ENCODE measurements at regions not wholly inside any gene's neighbourhood (a gene's known extent, or its start where the extent isn't known, plus 50 kb on each side); places are given as distances from the start of the nearest gene placed in this dataset.
A peak's percentile ranks its signal among the peaks of the same experiment; 100 is the strongest.

DNA sequence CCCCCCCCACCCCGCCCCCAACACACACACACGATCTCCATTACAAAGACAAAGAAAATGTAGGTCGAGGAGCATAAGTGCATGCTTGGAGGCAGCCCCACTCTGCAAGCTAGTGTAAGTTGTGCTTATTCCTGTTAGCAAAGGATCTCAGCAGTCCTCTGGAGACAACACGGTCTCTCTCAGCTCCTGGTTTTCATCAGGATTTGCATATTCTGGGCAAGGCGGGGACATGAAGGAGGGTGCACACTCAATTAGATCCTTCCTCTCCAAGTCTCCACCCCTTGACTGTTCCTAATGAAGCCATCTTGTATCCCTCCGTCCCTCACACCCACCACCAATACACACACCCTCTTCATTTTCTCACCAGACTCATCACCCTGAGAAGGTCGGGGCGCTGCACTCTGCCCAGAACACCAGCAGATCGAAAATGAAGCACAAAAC lies 63.8 kb downstream of the MRPL46 start:
- Histone ChIP-seq H3K4me3 (no peak overlapping the region), H3K36me3 (no peaks in the 10 kb centered on the region), H3K27me3 (peaks cover 15% of the 10 kb centered on the region), H3K9me3 (no peaks in the 10 kb centered on the region; the same call in none of the 2 replicates)
- no peak for DNase-seq

GRCh38 chr15:88401996-88402656 lies 65.1 kb downstream of the MRPL46 start:
- no peaks in the 10 kb centered on the region for H3K36me3 ChIP-seq
- no peaks in the 10 kb centered on the region; the same call in none of the 2 replicates for H3K9me3 ChIP-seq
- peaks cover 14% of the 10 kb centered on the region for H3K27me3 ChIP-seq
- peak; percentile 11 for DNase-seq
- H3K4me3 ChIP-seq = no peak overlapping the region

DNA sequence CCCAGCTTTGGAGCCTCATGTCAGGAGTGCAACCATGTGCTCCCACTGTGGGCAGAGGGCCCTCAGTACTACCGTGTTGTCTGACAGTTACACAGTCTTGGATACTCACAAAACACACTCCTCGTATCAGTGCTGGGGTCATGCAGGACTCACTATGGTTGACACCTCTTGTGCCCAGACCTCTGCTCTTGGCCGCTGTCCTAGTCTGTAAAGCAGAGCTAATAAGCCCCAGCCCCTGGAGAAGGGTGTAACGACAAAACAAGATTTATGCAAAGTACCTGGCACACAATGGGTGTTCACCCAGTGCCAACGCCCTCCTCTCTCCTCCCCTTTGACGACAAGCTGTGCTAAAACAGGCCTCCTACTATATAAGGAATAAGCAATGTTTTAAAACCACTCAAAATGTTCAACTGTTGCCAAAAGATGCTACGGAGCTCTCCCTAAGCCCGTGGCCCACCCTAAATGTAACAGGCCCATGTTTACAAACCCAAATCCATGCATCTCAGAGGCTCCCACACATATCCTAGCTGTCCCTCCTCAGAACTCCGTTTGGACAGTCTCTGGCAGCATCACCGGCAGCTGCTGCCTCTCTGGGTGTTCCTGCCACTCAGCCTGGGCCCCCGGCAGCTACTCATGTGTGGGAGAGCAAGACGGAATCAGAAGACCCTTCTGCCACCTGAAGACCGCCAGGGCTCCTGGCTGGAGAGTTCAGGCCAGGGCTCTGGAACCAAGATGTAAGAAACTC lies 65.8 kb downstream of the MRPL46 start:
- Histone ChIP-seq H3K4me3 (no peak overlapping the region), H3K9me3 (no peaks in the 10 kb centered on the region; the same call in 1 of the 2 replicates), H3K27me3 (peaks cover 12% of the 10 kb centered on the region), H3K36me3 (no peaks in the 10 kb centered on the region)
- no peak for DNase-seq

- Histone ChIP-seq H3K4me3 (no peak overlapping the region), H3K36me3 (no peaks in the 10 kb centered on the region), H3K9me3 (no peaks in the 10 kb centered on the region), H3K27me3 (peaks cover 12% of the 10 kb centered on the region)
- no peak for DNase-seq
Observed at GRCh38 chr15:88400591-88401250, 66.5 kb downstream of the MRPL46 start.

- DNase-seq = no peak
Observed at GRCh38 chr15:88400084-88400483, 67.1 kb downstream of the MRPL46 start.

DNA sequence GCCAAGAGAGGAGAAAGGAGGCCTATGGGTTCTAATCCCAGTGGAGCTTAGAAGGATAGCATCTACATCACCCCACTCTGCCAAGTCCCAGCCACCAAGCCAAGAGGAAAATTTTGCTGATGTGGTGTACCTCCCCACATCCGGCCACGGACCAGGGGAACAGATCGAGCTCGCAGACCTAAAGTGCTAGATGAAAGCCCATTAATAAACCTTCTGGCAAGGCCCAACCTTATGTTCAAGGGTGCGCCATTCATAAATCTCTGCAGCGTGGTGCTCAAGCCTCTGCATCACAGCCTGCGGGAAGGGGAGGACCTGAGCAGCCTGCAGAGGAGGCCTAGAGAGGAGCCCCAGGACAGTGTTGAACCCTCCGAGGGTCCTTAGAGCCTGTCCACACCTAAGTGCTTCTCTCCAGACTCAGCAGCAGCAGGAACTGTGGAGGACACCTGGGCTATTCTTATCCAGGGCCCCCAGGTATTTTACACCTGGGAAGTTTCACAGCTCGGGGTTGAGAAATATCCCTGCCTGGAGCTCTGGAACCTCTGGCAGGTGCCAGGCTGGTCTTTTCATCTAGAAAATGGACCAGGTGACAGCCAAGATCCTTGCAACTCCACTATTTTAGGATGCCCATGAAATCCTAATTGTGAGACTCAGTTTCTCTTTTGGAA lies 68.0 kb downstream of the MRPL46 start:
- Histone ChIP-seq H3K4me3 (no peak overlapping the region), H3K36me3 (no peaks in the 10 kb centered on the region), H3K27me3 (peaks cover 6% of the 10 kb centered on the region), H3K9me3 (no peaks in the 10 kb centered on the region)
- DNase-seq = no peak

More at GRCh38 chr15:88400084-88400483, 67.1 kb downstream of the MRPL46 start:
- Histone ChIP-seq H3K9me3 (no peaks in the 10 kb centered on the region), H3K27me3 (peaks cover 9% of the 10 kb centered on the region), H3K36me3 (no peaks in the 10 kb centered on the region), H3K4me3 (no peak overlapping the region)

GRCh38 chr15:88398011-88398410 lies 69.2 kb downstream of the MRPL46 start:
- no peak for DNase-seq
- Histone ChIP-seq H3K9me3 (no peaks in the 10 kb centered on the region), H3K27me3 (no peaks in the 10 kb centered on the region), H3K36me3 (no peaks in the 10 kb centered on the region), H3K4me3 (no peak overlapping the region)

DNA sequence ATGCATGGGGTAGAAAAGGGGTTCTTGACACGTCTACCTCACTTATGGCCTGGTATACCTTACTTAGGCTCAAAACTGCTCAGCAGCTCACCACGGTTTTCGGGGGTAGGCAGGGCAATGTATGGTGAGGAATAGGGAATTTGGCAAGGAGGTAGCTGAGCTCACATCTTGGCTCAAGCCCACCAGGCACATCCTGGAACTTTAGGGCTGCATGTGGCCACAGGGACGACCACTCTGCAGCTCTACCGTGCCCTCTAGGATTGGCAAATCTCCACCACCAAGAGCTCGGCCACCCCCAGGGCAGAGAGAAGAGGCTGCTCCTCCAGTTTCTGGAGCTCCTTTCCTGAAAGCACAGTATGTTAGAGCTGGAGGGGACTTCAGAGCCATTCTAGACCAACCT lies 69.7 kb downstream of the MRPL46 start:
- Histone ChIP-seq H3K4me3 (no peak overlapping the region), H3K36me3 (no peaks in the 10 kb centered on the region), H3K27me3 (no peaks in the 10 kb centered on the region), H3K9me3 (no peaks in the 10 kb centered on the region)
- DNase-seq = peak; percentile 19

GRCh38 chr15:88395872-88396781 lies 71.1 kb downstream of the MRPL46 start:
- H3K4me3 ChIP-seq = no peak overlapping the region
- H3K9me3 ChIP-seq = no peaks in the 10 kb centered on the region
- no peaks in the 10 kb centered on the region for H3K36me3 ChIP-seq
- no peaks in the 10 kb centered on the region for H3K27me3 ChIP-seq
- no peak for DNase-seq

DNA sequence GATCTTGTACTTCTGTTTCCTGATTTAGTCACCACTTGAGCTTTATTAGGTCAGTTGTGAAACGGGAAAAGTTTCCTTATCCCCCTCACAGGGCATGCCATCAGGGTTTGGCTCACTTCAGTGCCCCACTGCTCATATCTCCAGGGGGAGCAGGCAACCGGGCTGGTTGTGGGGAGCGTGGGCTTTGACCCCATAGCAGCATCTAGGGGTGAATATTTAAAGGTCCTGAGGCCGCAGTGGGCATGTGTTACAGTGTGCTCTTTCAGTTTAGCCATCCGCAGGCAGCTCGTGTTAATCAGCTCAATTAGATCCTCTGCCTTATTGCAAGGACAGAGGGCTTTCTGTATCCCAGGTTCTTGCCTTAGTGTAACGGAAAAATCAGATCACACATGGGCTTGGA lies 71.9 kb downstream of the MRPL46 start:
- H3K27me3 ChIP-seq = no peaks in the 10 kb centered on the region
- H3K4me3 ChIP-seq = no peak overlapping the region
- H3K36me3 ChIP-seq = no peaks in the 10 kb centered on the region
- no peak for DNase-seq
- H3K9me3 ChIP-seq = no peaks in the 10 kb centered on the region

- Histone ChIP-seq H3K4me3 (no peak overlapping the region), H3K27me3 (no peaks in the 10 kb centered on the region), H3K36me3 (no peaks in the 10 kb centered on the region), H3K9me3 (no peaks in the 10 kb centered on the region)
- DNase-seq = peak; percentile 41
Observed at GRCh38 chr15:88394553-88395145, 72.5 kb downstream of the MRPL46 start.

DNA sequence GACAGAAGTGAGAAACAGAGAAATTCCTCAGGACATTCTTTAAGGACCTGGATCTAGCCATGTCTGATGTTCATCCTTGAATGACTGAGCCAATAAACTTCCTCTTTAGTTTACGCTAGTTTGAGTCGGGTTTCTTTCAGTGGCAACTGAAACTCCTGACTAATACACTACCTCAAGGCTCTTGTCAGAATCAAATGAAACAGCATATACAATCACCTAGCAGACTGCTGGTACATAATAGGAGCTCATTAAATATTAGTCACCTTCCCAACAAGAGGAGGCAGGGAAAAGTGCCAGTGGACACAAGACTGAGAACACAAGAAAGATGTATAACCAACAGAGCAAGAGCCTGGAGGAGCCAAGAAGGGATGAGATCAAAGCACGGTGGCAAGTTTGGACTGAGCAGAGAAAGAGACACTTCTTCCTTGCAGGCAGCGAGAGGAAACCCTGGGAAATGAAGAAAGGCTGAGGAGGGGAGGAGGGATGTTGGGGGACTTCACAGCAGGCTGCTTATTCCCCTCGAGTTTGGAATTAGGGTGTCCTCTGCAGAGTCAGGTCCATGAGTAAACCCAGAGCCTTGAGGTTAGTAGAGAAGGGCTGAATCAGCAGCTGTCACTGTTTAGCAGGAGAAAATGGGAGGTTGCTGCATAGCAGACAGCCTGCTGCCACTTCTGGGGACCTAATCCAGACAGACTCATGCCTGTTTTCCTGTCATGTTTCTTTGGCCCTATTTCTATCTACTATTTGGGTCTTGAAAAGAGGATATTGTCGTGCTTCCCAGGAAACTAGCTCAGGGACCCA lies 73.3 kb downstream of the MRPL46 start:
- H3K27me3 ChIP-seq = no peaks in the 10 kb centered on the region
- H3K4me3 ChIP-seq = no peak overlapping the region
- no peaks in the 10 kb centered on the region for H3K9me3 ChIP-seq
- peak; percentile 34 for DNase-seq
- no peaks in the 10 kb centered on the region for H3K36me3 ChIP-seq

GRCh38 chr15:88391700-88392099 lies 75.5 kb downstream of the MRPL46 start:
- no peak overlapping the region for H3K4me3 ChIP-seq
- H3K36me3 ChIP-seq = no peaks in the 10 kb centered on the region
- H3K27me3 ChIP-seq = no peaks in the 10 kb centered on the region
- H3K9me3 ChIP-seq = no peaks in the 10 kb centered on the region
- no peak for DNase-seq

- Histone ChIP-seq H3K9me3 (no peaks in the 10 kb centered on the region), H3K27me3 (no peaks in the 10 kb centered on the region), H3K36me3 (no peaks in the 10 kb centered on the region), H3K4me3 (no peak overlapping the region)
- DNase-seq = no peak
Observed at GRCh38 chr15:88391006-88391405, 76.2 kb downstream of the MRPL46 start.
